ENCODE measurements at regions not wholly inside any gene's neighbourhood (a gene's known extent, or its start where the extent isn't known, plus 50 kb on each side); places are given as distances from the start of the nearest gene placed in this dataset.

DNA sequence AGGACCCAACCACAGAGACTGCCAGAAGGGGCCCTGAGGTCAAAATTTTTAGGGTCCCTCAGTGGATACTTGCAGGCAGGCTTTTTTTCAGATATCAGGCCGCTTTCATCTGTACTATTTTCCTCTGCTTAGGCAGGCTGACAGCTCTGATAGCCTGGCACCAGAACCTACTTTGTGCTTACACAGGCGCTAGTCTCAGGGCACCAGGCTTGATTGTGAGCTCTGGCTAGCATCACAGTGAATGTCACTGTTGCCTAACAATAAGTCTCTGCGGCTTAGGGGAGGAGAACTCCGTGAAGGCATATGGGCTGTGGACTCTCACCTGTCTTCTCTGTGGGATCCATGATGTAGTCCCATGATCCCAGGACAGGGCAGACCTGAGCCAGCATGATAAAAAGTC lies 738.1 kb upstream of the TSPY4 start:
- Histone ChIP-seq H3K4me3 (replicated peaks in 1 of 3; ENCODE audit: insufficient read depth in 1 of 3, low read depth in 1 of 3, low read length in 3 of 3) (no peak overlapping the region), H3K4me1 (ENCODE audit: control insufficient read depth, extremely low read depth, insufficient read depth, low read length) (no peaks in the 10 kb centered on the region), H4K20me1 (replicated peaks; ENCODE audit: control insufficient read depth, extremely low read depth, insufficient read depth, low read length) (no peaks in the 10 kb centered on the region), H3K9ac (replicated peaks; ENCODE audit: extremely low read depth, insufficient read depth, low read length) (no peak overlapping the region), H3K79me2 (ENCODE audit: control insufficient read depth, insufficient read depth, low read length) (no peaks in the 10 kb centered on the region), H3K9me1 (replicated peaks; ENCODE audit: control insufficient read depth, extremely low read depth, insufficient read depth, low read length) (no peaks in the 10 kb centered on the region), H3K27ac (ENCODE audit: insufficient read depth, low read depth, low read length) (no peak overlapping the region), H3K36me3 (ENCODE audit: control insufficient read depth in 2 of 2, extremely low read depth in 1 of 2, insufficient read depth in 2 of 2, low read length in 2 of 2) (no peaks in the 10 kb centered on the region), H3K27me3 (ENCODE audit: control insufficient read depth in 2 of 2, insufficient read depth in 2 of 2, low read length in 2 of 2) (no peaks in the 10 kb centered on the region), H3K9me3 (replicated peaks; ENCODE audit: control insufficient read depth, insufficient read depth, low read length) (no peaks in the 10 kb centered on the region), H2AFZ (ENCODE audit: low read depth, low read length) (no peak overlapping the region), H3K4me2 (ENCODE audit: insufficient read depth, low read length) (no peak overlapping the region)
- no peak for DNase-seq (ENCODE audit: low read depth, low spot score)
- no TSS peak for BruUV-seq (replicated peaks)
- FAIRE-seq, result no peak
- POLR2A ChIA-PET, result no interaction called here
- CTCF ChIA-PET, result no interaction called here
- TF ChIP-seq GATA2 (IDR thresholded peaks at IDR 0.05; ENCODE audit: insufficient read depth, insufficient read length, low read depth, low read length) (no peak), FOS (IDR thresholded peaks at IDR 0.05; ENCODE audit: borderline replicate concordance, insufficient read depth, low read length) (no peak), POLR2AphosphoS5 (IDR thresholded peaks at IDR 0.05; ENCODE audit: insufficient read depth, low read depth, low read length) (no peak), POLR2A (IDR thresholded peaks at IDR 0.05; ENCODE audit: low read depth, low read length) (no peak), JUN (IDR thresholded peaks at IDR 0.05; ENCODE audit: borderline replicate concordance, insufficient read depth, insufficient read length, low read depth) (no peak)
- dilution Hi-C loops (cut with MboI; ENCODE audit: extremely low pct_ligation_motif_present, low sequenced_read_pairs) (no loop called here), intact Hi-C loops (cut with micrococcal nuclease) (no loop called here)

GRCh38 chrY:8610620-8611019 lies 726.6 kb upstream of the TSPY4 start:
- intact Hi-C loops (cut with micrococcal nuclease), result no loop called here

More at GRCh38 chrY:8610620-8611019, 726.6 kb upstream of the TSPY4 start:
- Histone ChIP-seq H3K4me1 (ENCODE audit: control insufficient read depth, extremely low read depth, insufficient read depth, low read length) (no peaks in the 10 kb centered on the region), H3K27me3 (ENCODE audit: control insufficient read depth in 2 of 2, insufficient read depth in 2 of 2, low read length in 2 of 2) (no peaks in the 10 kb centered on the region), H3K9me3 (replicated peaks; ENCODE audit: control insufficient read depth, insufficient read depth, low read length) (no peaks in the 10 kb centered on the region), H3K9ac (replicated peaks; ENCODE audit: extremely low read depth, insufficient read depth, low read length) (no peak overlapping the region), H3K27ac (ENCODE audit: insufficient read depth, low read depth, low read length) (no peak overlapping the region), H3K4me2 (ENCODE audit: insufficient read depth, low read length) (no peak overlapping the region), H2AFZ (ENCODE audit: low read depth, low read length) (no peak overlapping the region), H3K4me3 (replicated peaks in 1 of 3; ENCODE audit: insufficient read depth in 1 of 3, low read depth in 1 of 3, low read length in 3 of 3) (no peak overlapping the region), H3K9me1 (replicated peaks; ENCODE audit: control insufficient read depth, extremely low read depth, insufficient read depth, low read length) (no peaks in the 10 kb centered on the region), H3K36me3 (ENCODE audit: control insufficient read depth in 2 of 2, extremely low read depth in 1 of 2, insufficient read depth in 2 of 2, low read length in 2 of 2) (no peaks in the 10 kb centered on the region), H3K79me2 (ENCODE audit: control insufficient read depth, insufficient read depth, low read length) (no peaks in the 10 kb centered on the region), H4K20me1 (replicated peaks; ENCODE audit: control insufficient read depth, extremely low read depth, insufficient read depth, low read length) (no peaks in the 10 kb centered on the region)
- dilution Hi-C loops (cut with MboI; ENCODE audit: extremely low pct_ligation_motif_present, low sequenced_read_pairs), result no loop called here
- CTCF ChIA-PET, result no interaction called here
- FAIRE-seq (no peak), DNase-seq (ENCODE audit: low read depth, low spot score) (no peak)
- no peak for TF ChIP-seq GATA2 (IDR thresholded peaks at IDR 0.05; ENCODE audit: insufficient read depth, insufficient read length, low read depth, low read length)
- TF ChIP-seq FOS (IDR thresholded peaks at IDR 0.05; ENCODE audit: borderline replicate concordance, insufficient read depth, low read length), result no peak
- TF ChIP-seq, protein P1, sequence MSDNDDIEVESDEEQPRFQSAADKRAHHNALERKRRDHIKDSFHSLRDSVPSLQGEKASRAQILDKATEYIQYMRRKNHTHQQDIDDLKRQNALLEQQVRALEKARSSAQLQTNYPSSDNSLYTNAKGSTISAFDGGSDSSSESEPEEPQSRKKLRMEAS (IDR thresholded peaks at IDR 0.05; ENCODE audit: insufficient read depth, insufficient read length), result no peak
- no peak for TF ChIP-seq EZH2 (IDR thresholded peaks at IDR 0.05; ENCODE audit: borderline replicate concordance, low read depth, low read length, severe bottlenecking)
- no peak for TF ChIP-seq CTCF (IDR thresholded peaks at IDR 0.05; ENCODE audit: extremely low read depth in 1 of 2, insufficient read depth in 1 of 2, low read depth in 1 of 2, low read length in 2 of 2)
- TF ChIP-seq JUN (IDR thresholded peaks at IDR 0.05; ENCODE audit: borderline replicate concordance, insufficient read depth, insufficient read length, low read depth), result no peak
- no peak for TF ChIP-seq POLR2A (IDR thresholded peaks at IDR 0.05; ENCODE audit: low read depth, low read length)
- TF ChIP-seq MYC (IDR thresholded peaks at IDR 0.05; ENCODE audit: low read depth, low read length), result no peak
- no peak for TF ChIP-seq POLR2AphosphoS5 (IDR thresholded peaks at IDR 0.05; ENCODE audit: insufficient read depth, low read depth, low read length)
- POLR2A ChIA-PET, result no interaction called here
- BruUV-seq (replicated peaks), result no TSS peak

Measured in endothelial cell of umbilical vein (primary cell).